SH-SY5Y (cell line): ENCODE measurements at regions not wholly inside any gene's neighbourhood (a gene's known extent, or its start where the extent isn't known, plus 50 kb on each side); places are given as distances from the start of the nearest gene placed in this dataset.

Experiments
- GATA2 ChIP-seq: IDR thresholded peaks from 2 replicates; pipeline ENCODE4 v1.6.1; 2011; ENCODE audit warnings: mild to moderate bottlenecking, low read depth, low read length
- GATA3 ChIP-seq: IDR thresholded peaks from 2 replicates; pipeline ENCODE4 v1.6.1; 2011; ENCODE audit warnings: low read depth, mild to moderate bottlenecking, low read length, moderate library complexity

- TF ChIP-seq GATA3 = no peak
- no peak for TF ChIP-seq GATA2
Observed at GRCh38 chr4:152243896-152244595, 291.8 kb downstream of the FBXW7 start.
